HUES48 (cell line): ENCODE measurements at regions not wholly inside any gene's neighbourhood (a gene's known extent, or its start where the extent isn't known, plus 50 kb on each side); places are given as distances from the start of the nearest gene placed in this dataset.
"Not testable (repeated sequence)": the region's sequence is repeated elsewhere in the genome, so short reads cannot be mapped to it uniquely, and the experiment has no call there.

ENCODE experiments used
- H3K27ac ChIP-seq: one replicate; pipeline ENCODE4 v1.7.0; 2013; ENCODE audit warnings: low read depth, low read length, inconsistent platforms
- H3K27me3 ChIP-seq: 2 replicates; pipeline ENCODE4 v1.6.1; 2013; ENCODE audit warnings: mild to moderate bottlenecking, low read length; ENCODE audit not compliant: control insufficient read depth, insufficient read depth
- H3K36me3 ChIP-seq: 2 replicates; pipeline ENCODE4 v1.6.1; 2013; ENCODE audit warnings: low read length; ENCODE audit not compliant: control insufficient read depth, insufficient read depth
- H3K4me1 ChIP-seq: 2 replicates; pipeline ENCODE4 v1.6.1; 2013; ENCODE audit warnings: mild to moderate bottlenecking, low read length; ENCODE audit not compliant: control insufficient read depth, insufficient read depth
- H3K4me3 ChIP-seq: 2 replicates; pipeline ENCODE4 v1.5.1; 2013; ENCODE audit warnings: mild to moderate bottlenecking, low read depth, low read length
- H3K9ac ChIP-seq: 2 replicates; pipeline ENCODE4 v1.6.1; 2013; ENCODE audit warnings: mild to moderate bottlenecking, low read depth, low read length, moderate library complexity
- H3K9me3 ChIP-seq: 2 replicates; pipeline ENCODE4 v1.6.1; 2013; ENCODE audit warnings: low read length; ENCODE audit not compliant: control insufficient read depth, insufficient read depth

- Histone ChIP-seq H3K27me3 (no peaks in the 10 kb centered on the region), H3K9ac (no peak overlapping the region), H3K9me3 (no peaks in the 10 kb centered on the region), H3K27ac (no peak overlapping the region), H3K36me3 (no peaks in the 10 kb centered on the region), H3K4me3 (no peak overlapping the region), H3K4me1 (peaks cover 14% of the 10 kb centered on the region)
These were observed 213.7 kb upstream of the GAP43 start for GRCh38 chr3:115409596-115409995.

GRCh38 chr3:115414610-115415009 is 208.7 kb upstream of the GAP43 start:
- H3K36me3 ChIP-seq, H3K4me1 ChIP-seq, H3K9me3 ChIP-seq, H3K27ac ChIP-seq, H3K9ac ChIP-seq, H3K4me3 ChIP-seq, H3K27me3 ChIP-seq: not testable (repeated sequence)

GRCh38 chr3:115415246-115415996 is 207.9 kb upstream of the GAP43 start:
- Histone ChIP-seq H3K4me3 (no peak overlapping the region), H3K27ac (no peak overlapping the region), H3K9me3 (no peaks in the 10 kb centered on the region), H3K27me3 (no peaks in the 10 kb centered on the region), H3K4me1 (no peaks in the 10 kb centered on the region), H3K9ac (no peak overlapping the region), H3K36me3 (no peaks in the 10 kb centered on the region)

GRCh38 chr3:115418583-115418982 is 204.7 kb upstream of the GAP43 start:
- Histone ChIP-seq H3K9ac (no peak overlapping the region), H3K9me3 (no peaks in the 10 kb centered on the region), H3K27me3 (no peaks in the 10 kb centered on the region), H3K4me3 (no peak overlapping the region), H3K27ac (no peak overlapping the region), H3K36me3 (no peaks in the 10 kb centered on the region), H3K4me1 (no peaks in the 10 kb centered on the region)

- H3K4me3 ChIP-seq, result no peak overlapping the region
- H3K36me3 ChIP-seq, result no peaks in the 10 kb centered on the region
- no peak overlapping the region for H3K27ac ChIP-seq
- H3K4me1 ChIP-seq, result no peaks in the 10 kb centered on the region
- H3K9me3 ChIP-seq, result no peaks in the 10 kb centered on the region
- H3K9ac ChIP-seq, result no peak overlapping the region
- H3K27me3 ChIP-seq, result no peaks in the 10 kb centered on the region
These were observed 203.2 kb upstream of the GAP43 start for GRCh38 chr3:115420086-115420485.

GRCh38 chr3:115423170-115423569 is 200.1 kb upstream of the GAP43 start:
- Histone ChIP-seq H3K4me3 (no peak overlapping the region), H3K36me3 (no peaks in the 10 kb centered on the region), H3K27ac (no peak overlapping the region), H3K4me1 (no peaks in the 10 kb centered on the region), H3K9me3 (no peaks in the 10 kb centered on the region), H3K9ac (no peak overlapping the region), H3K27me3 (no peaks in the 10 kb centered on the region)

- no peak overlapping the region for H3K27ac ChIP-seq
- H3K36me3 ChIP-seq, result no peaks in the 10 kb centered on the region
- H3K27me3 ChIP-seq, result no peaks in the 10 kb centered on the region
- no peak overlapping the region for H3K9ac ChIP-seq
- no peaks in the 10 kb centered on the region for H3K9me3 ChIP-seq
- no peak overlapping the region for H3K4me3 ChIP-seq
- 0 out of 2 replicates have a peak, but pooled peaks cover 3% of the 10 kb centered on the region for H3K4me1 ChIP-seq
These were observed 194.5 kb upstream of the GAP43 start for GRCh38 chr3:115428841-115429240.

GRCh38 chr3:115436767-115437301 is 186.5 kb upstream of the GAP43 start:
- peaks cover 9% of the 10 kb centered on the region; the same call in 1 of the 2 replicates for H3K4me1 ChIP-seq
- H3K27ac ChIP-seq, result no peak overlapping the region
- H3K9me3 ChIP-seq, result no peaks in the 10 kb centered on the region
- no peaks in the 10 kb centered on the region for H3K27me3 ChIP-seq
- no peak overlapping the region for H3K4me3 ChIP-seq
- H3K9ac ChIP-seq, result no peak overlapping the region
- H3K36me3 ChIP-seq, result no peaks in the 10 kb centered on the region

GRCh38 chr3:115438799-115439198 is 184.5 kb upstream of the GAP43 start:
- H3K4me3 ChIP-seq, result no peak overlapping the region
- no peak overlapping the region for H3K9ac ChIP-seq
- peaks cover 9% of the 10 kb centered on the region; the same call in 1 of the 2 replicates for H3K4me1 ChIP-seq

GRCh38 chr3:115445559-115445958 is 177.8 kb upstream of the GAP43 start:
- Histone ChIP-seq H3K9ac (no peak overlapping the region), H3K4me3 (no peak overlapping the region), H3K36me3 (no peaks in the 10 kb centered on the region)

More at GRCh38 chr3:115438799-115439198, 184.5 kb upstream of the GAP43 start:
- no peak overlapping the region for H3K27ac ChIP-seq
- no peaks in the 10 kb centered on the region for H3K27me3 ChIP-seq
- H3K36me3 ChIP-seq, result no peaks in the 10 kb centered on the region
- H3K9me3 ChIP-seq, result no peaks in the 10 kb centered on the region

GRCh38 chr3:115448851-115449250 is 174.5 kb upstream of the GAP43 start:
- Histone ChIP-seq H3K36me3 (no peaks in the 10 kb centered on the region), H3K4me3 (no peak overlapping the region), H3K9ac (no peak overlapping the region), H3K27ac (no peak overlapping the region), H3K27me3 (no peaks in the 10 kb centered on the region), H3K4me1 (peaks cover 3% of the 10 kb centered on the region; the same call in 1 of the 2 replicates), H3K9me3 (no peaks in the 10 kb centered on the region)

More at GRCh38 chr3:115445559-115445958, 177.8 kb upstream of the GAP43 start:
- H3K9me3 ChIP-seq, result no peaks in the 10 kb centered on the region
- no peaks in the 10 kb centered on the region for H3K27me3 ChIP-seq
- no peaks in the 10 kb centered on the region for H3K4me1 ChIP-seq
- H3K27ac ChIP-seq, result no peak overlapping the region
